GM19468 (cell line): ENCODE measurements at regions not wholly inside any gene's neighbourhood (a gene's known extent, or its start where the extent isn't known, plus 50 kb on each side); places are given as distances from the start of the nearest gene placed in this dataset.

Experiments used
- ATAC-seq: cut with Tn5 transposase; IDR thresholded peaks from one replicate; pipeline ENCODE4 v1.9.1; 2021; ENCODE audit warnings: mild to moderate bottlenecking, moderate library complexity, moderate number of reproducible peaks; ENCODE audit not compliant: unreplicated experiment; ENCODE audit errors: extremely low read depth

- ATAC-seq = no peak
Observed at GRCh38 chr15:39299486-39300267, 281.2 kb upstream of the THBS1 start.

- ATAC-seq = no peak
Observed at GRCh38 chr15:39300451-39301153, 280.3 kb upstream of the THBS1 start.

- no peak for ATAC-seq
Observed at GRCh38 chr15:39301589-39301999, 279.3 kb upstream of the THBS1 start.

- no peak for ATAC-seq
Observed at GRCh38 chr15:39302936-39303335, 277.9 kb upstream of the THBS1 start.

GRCh38 chr15:39304201-39304841, 276.6 kb upstream of the THBS1 start:
- no peak for ATAC-seq

- no peak for ATAC-seq
Observed at GRCh38 chr15:39304931-39305728, 275.7 kb upstream of the THBS1 start.

- no peak for ATAC-seq
Observed at GRCh38 chr15:39310633-39311032, 270.2 kb upstream of the THBS1 start.

- no peak for ATAC-seq
Observed at GRCh38 chr15:39312984-39313383, 267.9 kb upstream of the THBS1 start.

- no peak for ATAC-seq
Observed at GRCh38 chr15:39313467-39313866, 267.4 kb upstream of the THBS1 start.

GRCh38 chr15:39313881-39314280, 267.0 kb upstream of the THBS1 start:
- ATAC-seq = no peak

- ATAC-seq = no peak
Observed at GRCh38 chr15:39315206-39315850, 265.6 kb upstream of the THBS1 start.

GRCh38 chr15:39317225-39317624, 263.7 kb upstream of the THBS1 start:
- ATAC-seq = no peak

GRCh38 chr15:39318231-39318630, 262.6 kb upstream of the THBS1 start:
- no peak for ATAC-seq

GRCh38 chr15:39320355-39320754, 260.5 kb upstream of the THBS1 start:
- ATAC-seq = no peak

- no peak for ATAC-seq
Observed at GRCh38 chr15:39320886-39321285, 260.0 kb upstream of the THBS1 start.

- no peak for ATAC-seq
Observed at GRCh38 chr15:39321977-39322376, 258.9 kb upstream of the THBS1 start.

- no peak for ATAC-seq
Observed at GRCh38 chr15:39323157-39323556, 257.7 kb upstream of the THBS1 start.

- ATAC-seq = no peak
Observed at GRCh38 chr15:39323706-39324105, 257.2 kb upstream of the THBS1 start.

- no peak for ATAC-seq
Observed at GRCh38 chr15:39326306-39326975, 254.4 kb upstream of the THBS1 start.
